ENCODE measurements at regions not wholly inside any gene's neighbourhood (a gene's known extent, or its start where the extent isn't known, plus 50 kb on each side); places are given as distances from the start of the nearest gene placed in this dataset.

DNA sequence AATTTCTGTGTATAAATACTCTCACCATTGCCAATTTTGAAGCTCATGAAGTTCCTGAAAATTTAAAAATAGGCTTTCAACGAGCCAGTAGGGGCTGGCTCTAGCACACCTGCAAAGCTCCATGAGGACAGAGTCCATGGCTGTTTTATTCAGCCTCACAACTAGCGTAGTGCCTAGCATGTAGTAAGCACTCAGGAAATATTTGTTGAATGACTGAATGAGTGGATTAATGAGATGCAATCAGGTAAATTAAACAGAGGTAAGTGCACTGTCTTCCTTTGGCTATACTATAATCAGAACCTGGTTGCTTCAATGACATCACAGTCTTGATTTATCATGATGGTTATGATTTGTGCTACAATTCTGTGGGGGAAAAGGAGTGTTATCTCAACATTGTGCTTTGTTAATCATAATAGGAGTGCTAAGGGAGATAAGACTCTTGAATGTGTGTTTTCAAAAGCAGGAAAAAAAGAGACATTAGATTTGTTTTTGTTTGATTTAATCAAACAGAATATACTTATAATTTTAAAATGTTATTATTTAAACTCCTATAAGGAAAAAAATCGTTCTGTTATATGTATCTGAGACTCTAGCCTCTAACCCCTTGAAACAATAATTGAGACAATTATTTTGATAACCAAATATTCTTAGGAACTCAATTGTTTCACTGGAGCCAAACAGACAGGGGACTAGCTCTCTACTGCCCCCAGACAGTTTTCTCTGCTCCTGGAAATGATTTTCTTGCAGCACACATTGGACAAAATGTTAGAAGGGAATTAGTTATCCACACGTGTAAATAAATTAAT is 171.7 kb upstream of the ATP11B start:
- TF ChIP-seq, protein P1, sequence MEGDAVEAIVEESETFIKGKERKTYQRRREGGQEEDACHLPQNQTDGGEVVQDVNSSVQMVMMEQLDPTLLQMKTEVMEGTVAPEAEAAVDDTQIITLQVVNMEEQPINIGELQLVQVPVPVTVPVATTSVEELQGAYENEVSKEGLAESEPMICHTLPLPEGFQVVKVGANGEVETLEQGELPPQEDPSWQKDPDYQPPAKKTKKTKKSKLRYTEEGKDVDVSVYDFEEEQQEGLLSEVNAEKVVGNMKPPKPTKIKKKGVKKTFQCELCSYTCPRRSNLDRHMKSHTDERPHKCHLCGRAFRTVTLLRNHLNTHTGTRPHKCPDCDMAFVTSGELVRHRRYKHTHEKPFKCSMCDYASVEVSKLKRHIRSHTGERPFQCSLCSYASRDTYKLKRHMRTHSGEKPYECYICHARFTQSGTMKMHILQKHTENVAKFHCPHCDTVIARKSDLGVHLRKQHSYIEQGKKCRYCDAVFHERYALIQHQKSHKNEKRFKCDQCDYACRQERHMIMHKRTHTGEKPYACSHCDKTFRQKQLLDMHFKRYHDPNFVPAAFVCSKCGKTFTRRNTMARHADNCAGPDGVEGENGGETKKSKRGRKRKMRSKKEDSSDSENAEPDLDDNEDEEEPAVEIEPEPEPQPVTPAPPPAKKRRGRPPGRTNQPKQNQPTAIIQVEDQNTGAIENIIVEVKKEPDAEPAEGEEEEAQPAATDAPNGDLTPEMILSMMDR (IDR thresholded peaks at IDR 0.05): peak in 1 of 7 experiments; percentile 20
- TF ChIP-seq POLR2A (IDR thresholded peaks at IDR 0.05): no peak

Measured in body of pancreas (tissue), 4 donors.